WTC11 (cell line): ENCODE measurements at regions not wholly inside any gene's neighbourhood (a gene's known extent, or its start where the extent isn't known, plus 50 kb on each side); places are given as distances from the start of the nearest gene placed in this dataset.

Experiments
- ATAC-seq: fragments of 200-7000 bp; cut with Tn5 transposase; 2 replicates; pipeline ENCODE4 v1.10.0; 2021; ENCODE audit warnings: mild to moderate bottlenecking, moderate library complexity
- CTCF ChIA-PET: fragments of 300-600 bp; sonication (Branson Sonifier 250); formaldehyde crosslinking; loops from one replicate; lab custom pipeline; 2021; ENCODE audit warnings: antibody characterized with exemption; lab: Charles Lee
- POLR2A ChIA-PET: fragments of 350-600 bp; sonication (Branson Sonifier 250); formaldehyde crosslinking; loops from one replicate; lab custom pipeline; 2021; ENCODE audit warnings: antibody characterized with exemption; lab: Charles Lee
- DNase-seq: peaks from one replicate; pipeline ENCODE4 v3.0.0; 2021; ENCODE audit warnings: low spot score
- H3K27ac Mint-ChIP-seq: 2 replicates; pipeline ENCODE4 v1.8.0; 2021; ENCODE audit warnings: mixed read lengths
- H3K27me3 Mint-ChIP-seq: 2 replicates; pipeline ENCODE4 v1.8.0; 2021; ENCODE audit warnings: low read depth, mild to moderate bottlenecking, moderate library complexity, mixed read lengths
- H3K36me3 Mint-ChIP-seq: 2 replicates; pipeline ENCODE4 v1.8.0; 2021; ENCODE audit warnings: mixed read lengths
- H3K4me1 Mint-ChIP-seq: 2 replicates; pipeline ENCODE4 v1.8.0; 2022; ENCODE audit warnings: mixed read lengths
- H3K4me3 Mint-ChIP-seq: 2 replicates; pipeline ENCODE4 v1.8.0; 2021; ENCODE audit warnings: mild to moderate bottlenecking, moderate library complexity, mixed read lengths
- H3K9me3 Mint-ChIP-seq: 2 replicates; pipeline ENCODE4 v1.8.0; 2021; ENCODE audit warnings: mixed read lengths
- CTCF ChIP-seq: fragments of 200-600 bp; IDR thresholded peaks from 2 replicates; pipeline ENCODE4 v1.8.0; 2022; ENCODE audit warnings: antibody characterized with exemption
- ERG ChIP-seq: fragments of 250-450 bp; sonication (Bioruptor Pico); IDR thresholded peaks from 2 replicates; pipeline ENCODE4 v1.8.0; 2021; ENCODE audit warnings: mild to moderate bottlenecking
- NFE2L1 ChIP-seq: sonication (generic); formaldehyde crosslinking; IDR thresholded peaks from 2 replicates; pipeline ENCODE4 v1.8.1; 2023; ENCODE audit warnings: missing genetic modification reagents
- NFYB ChIP-seq: sonication (generic); formaldehyde crosslinking; conservative IDR thresholded peaks from 2 replicates; pipeline ENCODE4 v1.8.0; 2022; ENCODE audit warnings: low read depth, missing genetic modification reagents
- OVOL2 ChIP-seq: fragments of 250-450 bp; sonication (Bioruptor Pico); IDR thresholded peaks from 2 replicates; pipeline ENCODE4 v1.9.0; 2021; ENCODE audit warnings: mild to moderate bottlenecking, borderline replicate concordance
- PRDM15 ChIP-seq: sonication (generic); formaldehyde crosslinking; IDR thresholded peaks from 2 replicates; pipeline ENCODE4 v1.8.0; 2022; ENCODE audit warnings: missing genetic modification reagents
- PREB ChIP-seq: sonication (generic); formaldehyde crosslinking; IDR thresholded peaks from 2 replicates; pipeline ENCODE4 v1.8.1; 2022; ENCODE audit warnings: mild to moderate bottlenecking, missing genetic modification reagents, moderate library complexity, borderline replicate concordance
- RORB ChIP-seq: fragments of 250-450 bp; sonication (Bioruptor Pico); IDR thresholded peaks from 2 replicates; pipeline ENCODE4 v1.9.0; 2021; ENCODE audit warnings: mild to moderate bottlenecking
- ZNF219 ChIP-seq: sonication (generic); formaldehyde crosslinking; IDR thresholded peaks from 2 replicates; pipeline ENCODE4 v1.8.0; 2023; ENCODE audit warnings: missing genetic modification reagents, mild to moderate bottlenecking, borderline replicate concordance
- ZNF232 ChIP-seq: sonication (generic); formaldehyde crosslinking; IDR thresholded peaks from 2 replicates; pipeline ENCODE4 v1.8.0; 2022; ENCODE audit warnings: mild to moderate bottlenecking, missing genetic modification reagents
- ZNF263 ChIP-seq: sonication (generic); formaldehyde crosslinking; IDR thresholded peaks from 2 replicates; pipeline ENCODE4 v1.8.1; 2022; ENCODE audit warnings: low read depth, mild to moderate bottlenecking, moderate library complexity, missing genetic modification reagents
- ZNF425 ChIP-seq: fragments of 250-450 bp; sonication (Bioruptor Pico); conservative IDR thresholded peaks from 2 replicates; pipeline ENCODE4 v1.9.0; 2021; ENCODE audit warnings: mild to moderate bottlenecking
- ZNF512 ChIP-seq: sonication (generic); formaldehyde crosslinking; IDR thresholded peaks from 2 replicates; pipeline ENCODE4 v1.8.1; 2022; ENCODE audit warnings: missing genetic modification reagents, borderline replicate concordance
- ZSCAN18 ChIP-seq: fragments of 250-450 bp; sonication (Bioruptor Pico); IDR thresholded peaks from 2 replicates; pipeline ENCODE4 v2.1.2; 2022; ENCODE audit warnings: mild to moderate bottlenecking, moderate library complexity

GRCh38 chr5:101429241-101429640 is 526.2 kb upstream of the ST8SIA4 start (continued):
- no peak for TF ChIP-seq ZNF425
- TF ChIP-seq, all 79 proteins: peak for 0

- ChIA-PET CTCF (no interaction called here), POLR2A (no interaction called here)
- H3K4me1 Mint-ChIP-seq: no peaks in the 10 kb centered on the region
- H3K27me3 Mint-ChIP-seq: no peaks in the 10 kb centered on the region
- no peak overlapping the region for H3K4me3 Mint-ChIP-seq
- no peaks in the 10 kb centered on the region for H3K36me3 Mint-ChIP-seq
- H3K27ac Mint-ChIP-seq: no peak overlapping the region
- DNase-seq (no peak), ATAC-seq (no peak)
- peaks cover 5% of the 10 kb centered on the region for H3K9me3 Mint-ChIP-seq
- TF ChIP-seq ZNF512 (CRISPR knock-in tag): no peak
- TF ChIP-seq, all 79 proteins: peak for 0
Observed at GRCh38 chr5:101425339-101425859, 522.3 kb upstream of the ST8SIA4 start.

- TF ChIP-seq PREB (CRISPR knock-in tag): no peak
- no peak for TF ChIP-seq NFE2L1
- TF ChIP-seq ZNF219 (CRISPR knock-in tag): no peak
- TF ChIP-seq OVOL2 (CRISPR knock-in tag): no peak
- no peak for TF ChIP-seq ZNF263
- TF ChIP-seq NFYB: no peak
- TF ChIP-seq ERG: no peak
- ATAC-seq (no peak), DNase-seq (no peak)
- Mint-ChIP-seq H3K4me3 (no peak overlapping the region), H3K36me3 (no peaks in the 10 kb centered on the region), H3K9me3 (no peaks in the 10 kb centered on the region), H3K27ac (no peak overlapping the region), H3K4me1 (no peaks in the 10 kb centered on the region), H3K27me3 (no peaks in the 10 kb centered on the region)
- POLR2A ChIA-PET: no interaction called here
- CTCF ChIA-PET: no interaction called here
Observed at GRCh38 chr5:101424530-101425175, 521.6 kb upstream of the ST8SIA4 start.

GRCh38 chr5:101418713-101419118 is 515.6 kb upstream of the ST8SIA4 start:
- peak overlapping the region; percentile 62; the same call in 1 of the 2 replicates for H3K27ac Mint-ChIP-seq
- H3K36me3 Mint-ChIP-seq: no peaks in the 10 kb centered on the region
- POLR2A ChIA-PET: no interaction called here
- H3K9me3 Mint-ChIP-seq: peaks cover 3% of the 10 kb centered on the region
- CTCF ChIA-PET: no interaction called here
- no peak for DNase-seq
- H3K4me3 Mint-ChIP-seq: no peak overlapping the region
- no peak for ATAC-seq
- H3K27me3 Mint-ChIP-seq: no peaks in the 10 kb centered on the region
- H3K4me1 Mint-ChIP-seq: peaks cover 2% of the 10 kb centered on the region
- TF ChIP-seq PREB (CRISPR knock-in tag): no peak
- TF ChIP-seq PRDM15 (CRISPR knock-in tag): no peak
- no peak for TF ChIP-seq RORB (CRISPR knock-in tag)
- TF ChIP-seq ZSCAN18 (CRISPR knock-in tag): no peak
- no peak for TF ChIP-seq CTCF
- TF ChIP-seq ZNF232 (CRISPR knock-in tag): no peak
